Dendritic cell treated with granulocyte-macrophage colony-stimulating factor and Interleukin-4, amounts not matched to agents 40 ng/mL and 50 ng/mL, for 4 days (primary cell): ENCODE measurements at regions not wholly inside any gene's neighbourhood (a gene's known extent, or its start where the extent isn't known, plus 50 kb on each side); places are given as distances from the start of the nearest gene placed in this dataset.

Source experiments
- H3K27ac Mint-ChIP-seq: one replicate; pipeline ENCODE4 v1.8.0; 2022; ENCODE audit warnings: mild to moderate bottlenecking, mixed read lengths
- H3K27me3 Mint-ChIP-seq: one replicate; pipeline ENCODE4 v1.8.0; 2022; ENCODE audit warnings: mild to moderate bottlenecking, mixed read lengths
- H3K36me3 Mint-ChIP-seq: one replicate; pipeline ENCODE4 v1.8.0; 2022; ENCODE audit warnings: low read depth, mixed read lengths
- H3K4me1 Mint-ChIP-seq: one replicate; pipeline ENCODE4 v1.8.0; 2022; ENCODE audit warnings: low read depth, mixed read lengths
- H3K4me3 Mint-ChIP-seq: one replicate; pipeline ENCODE4 v1.8.0; 2022; ENCODE audit warnings: mild to moderate bottlenecking, moderate library complexity, mixed read lengths
- H3K9me3 Mint-ChIP-seq: one replicate; pipeline ENCODE4 v1.8.0; 2022; ENCODE audit warnings: mixed read lengths
- intact Hi-C: fragments of 100-400 bp; cut with micrococcal nuclease; formaldehyde crosslinking; loops from one replicate; pipeline ENCODE4 v1.15.0; 2022

GRCh38 chr11:122309262-122309925, 193.4 kb upstream of the BLID start:
- intact Hi-C loops: no loop called here
- no peaks in the 10 kb centered on the region for H3K9me3 Mint-ChIP-seq
- H3K4me3 Mint-ChIP-seq: no peak overlapping the region
- H3K4me1 Mint-ChIP-seq: no peaks in the 10 kb centered on the region
- no peaks in the 10 kb centered on the region for H3K27me3 Mint-ChIP-seq
- H3K27ac Mint-ChIP-seq: no peak overlapping the region
- no peaks in the 10 kb centered on the region for H3K36me3 Mint-ChIP-seq

DNA sequence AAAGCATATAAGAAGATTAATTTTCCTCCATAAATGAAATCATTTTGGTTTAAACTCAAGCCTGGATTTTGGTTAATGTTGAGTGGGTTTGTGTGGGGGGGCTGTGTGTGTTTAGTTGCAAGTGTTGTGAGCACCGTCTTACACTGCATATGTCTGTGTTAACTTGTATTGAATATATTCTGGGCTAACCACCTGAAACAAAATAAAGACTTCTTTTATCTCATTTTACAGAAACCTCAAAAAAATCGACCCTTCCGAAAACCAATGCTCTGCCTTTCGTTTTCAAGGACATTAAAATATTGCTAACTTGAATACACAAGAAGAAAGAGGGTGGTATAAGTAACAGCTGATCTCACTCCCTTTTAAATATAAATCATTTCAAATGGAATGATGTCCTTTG, 192.2 kb upstream of the BLID start:
- Mint-ChIP-seq H3K4me3 (no peak overlapping the region), H3K4me1 (no peaks in the 10 kb centered on the region), H3K36me3 (no peaks in the 10 kb centered on the region), H3K9me3 (no peaks in the 10 kb centered on the region), H3K27me3 (no peaks in the 10 kb centered on the region), H3K27ac (no peak overlapping the region)
- intact Hi-C loops: no loop called here

GRCh38 chr11:122307476-122308035, 191.5 kb upstream of the BLID start:
- Mint-ChIP-seq H3K4me3 (no peak overlapping the region), H3K27me3 (no peaks in the 10 kb centered on the region), H3K27ac (no peak overlapping the region), H3K36me3 (no peaks in the 10 kb centered on the region), H3K4me1 (no peaks in the 10 kb centered on the region), H3K9me3 (no peaks in the 10 kb centered on the region)
- intact Hi-C loops: no loop called here

DNA sequence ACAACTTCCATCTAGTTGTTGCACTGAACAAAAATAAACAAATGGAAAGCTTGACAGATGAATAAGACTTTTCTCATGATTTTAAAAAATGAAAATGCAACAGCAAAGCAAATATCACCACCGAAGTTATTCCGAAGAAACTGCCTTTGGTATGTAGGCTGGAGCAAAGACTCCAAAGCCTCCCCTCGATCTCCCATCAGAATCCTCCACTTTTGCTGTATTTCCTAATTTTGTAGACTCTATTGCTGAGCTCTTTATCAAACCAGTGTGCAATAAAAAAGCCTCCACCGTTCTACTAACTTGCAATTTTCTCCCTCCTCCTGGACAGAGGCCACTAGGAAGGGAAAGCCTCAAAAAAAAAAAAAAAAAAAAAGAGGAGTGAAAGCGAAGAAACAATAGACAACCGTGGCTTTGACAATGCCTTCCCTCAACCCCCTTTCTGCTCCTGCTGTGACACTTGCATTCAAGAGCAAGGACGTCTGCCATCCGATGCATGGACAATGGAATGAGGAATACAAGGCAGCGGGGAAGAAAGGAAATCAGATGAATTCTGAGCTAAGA, 190.9 kb upstream of the BLID start:
- Mint-ChIP-seq H3K27ac (no peak overlapping the region), H3K36me3 (no peaks in the 10 kb centered on the region), H3K4me3 (no peak overlapping the region), H3K4me1 (no peaks in the 10 kb centered on the region), H3K9me3 (no peaks in the 10 kb centered on the region), H3K27me3 (no peaks in the 10 kb centered on the region)
- intact Hi-C loops: no loop called here

GRCh38 chr11:122305426-122306320, 189.7 kb upstream of the BLID start:
- Mint-ChIP-seq H3K4me1 (no peaks in the 10 kb centered on the region), H3K9me3 (no peaks in the 10 kb centered on the region), H3K27ac (no peak overlapping the region), H3K4me3 (no peak overlapping the region), H3K27me3 (no peaks in the 10 kb centered on the region), H3K36me3 (no peaks in the 10 kb centered on the region)
- intact Hi-C loops: no loop called here

GRCh38 chr11:122304973-122305372, 189.0 kb upstream of the BLID start:
- Mint-ChIP-seq H3K36me3 (no peaks in the 10 kb centered on the region), H3K27me3 (no peaks in the 10 kb centered on the region), H3K4me1 (no peaks in the 10 kb centered on the region), H3K4me3 (no peak overlapping the region), H3K27ac (no peak overlapping the region), H3K9me3 (peaks cover 3% of the 10 kb centered on the region)
- intact Hi-C loops: no loop called here

DNA sequence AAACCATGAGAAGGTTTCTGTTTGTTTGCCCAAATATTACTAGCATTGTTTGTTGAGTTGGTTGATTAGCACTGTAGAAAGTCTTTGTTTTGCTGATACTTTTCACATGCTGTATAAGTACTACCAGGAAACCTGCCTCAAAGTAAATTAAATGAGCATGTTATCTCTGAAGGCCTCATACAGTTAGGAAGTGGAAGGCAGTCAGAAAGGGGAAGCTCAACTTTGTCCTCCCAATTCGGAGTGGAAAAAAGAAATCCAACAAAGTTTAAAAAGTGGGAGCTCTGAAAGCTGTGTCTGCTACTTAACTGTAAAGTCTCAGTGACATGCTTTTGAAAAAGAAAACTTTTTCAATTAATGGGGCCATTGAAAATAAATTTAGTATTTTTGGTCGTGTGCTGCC, 188.3 kb upstream of the BLID start:
- H3K4me3 Mint-ChIP-seq: no peak overlapping the region
- H3K9me3 Mint-ChIP-seq: peaks cover 9% of the 10 kb centered on the region
- no peaks in the 10 kb centered on the region for H3K36me3 Mint-ChIP-seq
- H3K27me3 Mint-ChIP-seq: no peaks in the 10 kb centered on the region
- H3K4me1 Mint-ChIP-seq: no peaks in the 10 kb centered on the region
- no peak overlapping the region for H3K27ac Mint-ChIP-seq
- intact Hi-C loops: no loop called here

DNA sequence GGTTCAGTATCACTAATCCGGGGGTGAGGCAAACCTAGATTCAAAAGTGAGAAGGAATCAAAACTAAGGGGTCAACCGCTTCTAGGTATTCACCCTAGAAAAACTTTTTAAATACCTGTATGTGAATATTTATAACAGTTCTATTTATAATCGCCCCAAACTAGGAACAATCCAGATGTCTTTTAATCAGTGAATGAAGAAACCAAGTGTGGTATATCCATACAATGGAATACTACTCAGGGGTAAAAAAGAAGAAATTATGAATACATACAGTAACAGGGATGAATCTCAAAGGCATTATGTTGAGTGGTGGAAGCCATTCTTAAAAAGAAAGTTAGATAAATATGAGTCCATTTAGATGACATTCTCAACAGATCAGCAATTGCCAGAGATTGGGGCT, 178.0 kb upstream of the BLID start:
- Mint-ChIP-seq H3K36me3 (no peaks in the 10 kb centered on the region), H3K4me3 (no peak overlapping the region), H3K9me3 (peaks cover 15% of the 10 kb centered on the region), H3K27ac (no peak overlapping the region), H3K4me1 (no peaks in the 10 kb centered on the region), H3K27me3 (no peaks in the 10 kb centered on the region)
- intact Hi-C loops: loop anchor here (5.0 kb wide), 1 partner anchor 208 kb away; no protein-coding TSS in a partner anchor

- Mint-ChIP-seq H3K36me3 (no peaks in the 10 kb centered on the region), H3K9me3 (peaks cover 9% of the 10 kb centered on the region), H3K4me1 (no peaks in the 10 kb centered on the region), H3K27ac (no peak overlapping the region), H3K27me3 (no peaks in the 10 kb centered on the region), H3K4me3 (no peak overlapping the region)
- intact Hi-C loops: loop anchor here (5.0 kb wide), 1 partner anchor 209 kb away; no protein-coding TSS in a partner anchor
Measured at GRCh38 chr11:122293296-122294023, 177.4 kb upstream of the BLID start.

DNA sequence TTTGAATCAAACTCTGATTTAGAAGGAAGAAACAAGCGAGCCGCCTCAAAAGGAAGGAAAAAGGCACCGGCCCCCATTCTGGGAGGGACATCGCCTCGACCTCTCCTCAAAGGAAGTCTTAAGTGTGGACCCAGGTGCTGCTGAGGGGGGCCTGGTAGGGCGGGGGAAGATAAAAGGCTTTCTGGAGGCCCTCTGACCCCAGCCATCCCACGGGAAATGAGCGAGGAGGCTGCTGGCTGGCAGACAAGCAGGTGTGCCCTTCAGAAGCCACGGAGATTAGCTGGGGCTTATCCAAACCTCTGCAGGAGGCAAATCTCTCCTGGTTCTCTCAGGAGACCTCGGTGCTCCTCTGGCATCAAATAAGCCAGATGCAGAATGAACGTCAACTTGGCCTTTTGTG, 171.4 kb upstream of the BLID start:
- no peaks in the 10 kb centered on the region for H3K27me3 Mint-ChIP-seq
- no peak overlapping the region for H3K27ac Mint-ChIP-seq
- H3K4me1 Mint-ChIP-seq: no peaks in the 10 kb centered on the region
- H3K4me3 Mint-ChIP-seq: no peak overlapping the region
- H3K36me3 Mint-ChIP-seq: no peaks in the 10 kb centered on the region
- intact Hi-C loops: no loop called here
- H3K9me3 Mint-ChIP-seq: no peaks in the 10 kb centered on the region

GRCh38 chr11:122285070-122285988, 169.3 kb upstream of the BLID start:
- intact Hi-C loops: no loop called here
- no peaks in the 10 kb centered on the region for H3K27me3 Mint-ChIP-seq

GRCh38 chr11:122280870-122281269, 164.9 kb upstream of the BLID start:
- intact Hi-C loops: no loop called here
- Mint-ChIP-seq H3K27me3 (no peaks in the 10 kb centered on the region), H3K4me3 (no peak overlapping the region), H3K36me3 (no peaks in the 10 kb centered on the region), H3K27ac (no peak overlapping the region), H3K9me3 (no peaks in the 10 kb centered on the region), H3K4me1 (no peaks in the 10 kb centered on the region)

More at GRCh38 chr11:122285070-122285988, 169.3 kb upstream of the BLID start:
- Mint-ChIP-seq H3K27ac (no peak overlapping the region), H3K9me3 (no peaks in the 10 kb centered on the region), H3K4me1 (no peaks in the 10 kb centered on the region), H3K4me3 (no peak overlapping the region), H3K36me3 (no peaks in the 10 kb centered on the region)

GRCh38 chr11:122279194-122279593, 163.2 kb upstream of the BLID start:
- no peaks in the 10 kb centered on the region for H3K9me3 Mint-ChIP-seq
- no peaks in the 10 kb centered on the region for H3K4me1 Mint-ChIP-seq
- no peak overlapping the region for H3K4me3 Mint-ChIP-seq
- H3K27me3 Mint-ChIP-seq: no peaks in the 10 kb centered on the region
- H3K36me3 Mint-ChIP-seq: no peaks in the 10 kb centered on the region
- no peak overlapping the region for H3K27ac Mint-ChIP-seq
- intact Hi-C loops: loop anchor here (10.0 kb wide), 1 partner anchor 54 kb away; no protein-coding TSS in a partner anchor
